GM19043 (cell line): ENCODE measurements at regions not wholly inside any gene's neighbourhood (a gene's known extent, or its start where the extent isn't known, plus 50 kb on each side); places are given as distances from the start of the nearest gene placed in this dataset.

Experiments used
- ATAC-seq: cut with Tn5 transposase; IDR thresholded peaks from one replicate; pipeline ENCODE4 v1.9.1; 2021; ENCODE audit warnings: low read depth; ENCODE audit not compliant: unreplicated experiment

- ATAC-seq = no peak
Measured at GRCh38 chr4:181670506-181670905, 572.7 kb upstream of the TENM3 start.

GRCh38 chr4:181671672-181672071 is 571.5 kb upstream of the TENM3 start:
- no peak for ATAC-seq

GRCh38 chr4:181672751-181673150 is 570.5 kb upstream of the TENM3 start:
- ATAC-seq = no peak

GRCh38 chr4:181674315-181674875 is 568.8 kb upstream of the TENM3 start:
- ATAC-seq = no peak

GRCh38 chr4:181676546-181676945 is 566.7 kb upstream of the TENM3 start:
- ATAC-seq = no peak

GRCh38 chr4:181677201-181677600 is 566.0 kb upstream of the TENM3 start:
- no peak for ATAC-seq

- ATAC-seq = no peak
Measured at GRCh38 chr4:181677621-181678020, 565.6 kb upstream of the TENM3 start.

- no peak for ATAC-seq
Measured at GRCh38 chr4:181679754-181680153, 563.4 kb upstream of the TENM3 start.

GRCh38 chr4:181682367-181683047 is 560.7 kb upstream of the TENM3 start:
- ATAC-seq = no peak

- ATAC-seq = no peak
Measured at GRCh38 chr4:181684310-181684709, 558.9 kb upstream of the TENM3 start.

GRCh38 chr4:181685461-181685860 is 557.7 kb upstream of the TENM3 start:
- no peak for ATAC-seq

GRCh38 chr4:181685911-181686310 is 557.3 kb upstream of the TENM3 start:
- ATAC-seq = no peak

GRCh38 chr4:181687116-181687515 is 556.1 kb upstream of the TENM3 start:
- ATAC-seq = no peak

GRCh38 chr4:181688432-181688831 is 554.8 kb upstream of the TENM3 start:
- no peak for ATAC-seq

GRCh38 chr4:181688872-181689271 is 554.3 kb upstream of the TENM3 start:
- no peak for ATAC-seq

GRCh38 chr4:181690498-181690897 is 552.7 kb upstream of the TENM3 start:
- ATAC-seq = no peak

GRCh38 chr4:181692965-181693364 is 550.2 kb upstream of the TENM3 start:
- no peak for ATAC-seq

- no peak for ATAC-seq
Measured at GRCh38 chr4:181693517-181693916, 549.7 kb upstream of the TENM3 start.

GRCh38 chr4:181698221-181698620 is 545.0 kb upstream of the TENM3 start:
- ATAC-seq = no peak

GRCh38 chr4:181701214-181701613 is 542.0 kb upstream of the TENM3 start:
- no peak for ATAC-seq

- ATAC-seq = no peak
Measured at GRCh38 chr4:181701894-181702293, 541.3 kb upstream of the TENM3 start.

GRCh38 chr4:181702864-181703495 is 540.2 kb upstream of the TENM3 start:
- no peak for ATAC-seq
